ENCODE measurements at regions not wholly inside any gene's neighbourhood (a gene's known extent, or its start where the extent isn't known, plus 50 kb on each side); places are given as distances from the start of the nearest gene placed in this dataset.

DNA sequence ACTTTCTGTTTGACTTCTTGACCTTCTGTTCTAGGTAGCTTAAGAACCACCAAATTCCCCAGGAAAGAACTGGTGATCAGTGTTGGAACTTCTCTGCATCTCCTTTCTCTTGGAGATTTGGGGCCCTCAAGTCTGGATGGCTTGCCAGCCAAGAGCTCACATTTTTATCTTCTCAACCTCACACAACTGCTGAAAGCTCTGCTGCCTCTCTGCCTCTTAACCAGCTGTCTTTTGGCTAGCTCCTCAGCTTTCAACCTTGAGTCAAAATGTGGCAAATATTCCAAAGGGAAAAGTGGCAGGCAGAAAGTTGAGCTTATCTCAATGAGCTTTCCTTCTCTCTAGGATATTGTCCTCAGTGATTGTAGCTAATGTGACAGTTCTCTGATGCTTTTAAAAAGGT is 89.2 kb upstream of the CCDC190 start:
- TF ChIP-seq POLR2AphosphoS5 (IDR thresholded peaks at IDR 0.05; ENCODE audit: borderline replicate concordance, low read depth, low read length), result no peak
- TF ChIP-seq EZH2 (IDR thresholded peaks at IDR 0.05), result no peak
